AG09309 (cell line): ENCODE measurements at regions not wholly inside any gene's neighbourhood (a gene's known extent, or its start where the extent isn't known, plus 50 kb on each side); places are given as distances from the start of the nearest gene placed in this dataset.
A peak's percentile ranks its signal among the peaks of the same experiment; 100 is the strongest.

ENCODE experiments used
- DNase-seq: peaks from one replicate; pipeline ENCODE4 v3.0.0-alpha.2; 2010; ENCODE audit warnings: low read depth
- H3K4me3 ChIP-seq: 2 replicates; pipeline ENCODE4 v1.5.1; 2011; ENCODE audit warnings: mild to moderate bottlenecking, low read depth, low read length, moderate library complexity; ENCODE audit not compliant: control insufficient read depth
- CTCF ChIP-seq: IDR thresholded peaks from 2 replicates; pipeline ENCODE4 v1.5.1; 2011; ENCODE audit warnings: mild to moderate bottlenecking, low read depth, low read length, inconsistent platforms; ENCODE audit not compliant: insufficient read depth, control insufficient read depth; ENCODE audit errors: missing control alignments

GRCh38 chr4:66633477-66633876 lies 911.8 kb downstream of the CENPC start:
- TF ChIP-seq CTCF, result no peak
- DNase-seq, result peak; percentile 4
- H3K4me3 ChIP-seq, result no peak overlapping the region

- no peak overlapping the region for H3K4me3 ChIP-seq
- DNase-seq, result no peak
- TF ChIP-seq CTCF, result no peak
Measured at GRCh38 chr4:66629927-66630326, 915.4 kb downstream of the CENPC start.

GRCh38 chr4:66628146-66628545 lies 917.2 kb downstream of the CENPC start:
- DNase-seq, result no peak
- H3K4me3 ChIP-seq, result no peak overlapping the region
- TF ChIP-seq CTCF, result no peak

- DNase-seq, result no peak
- no peak overlapping the region for H3K4me3 ChIP-seq
Measured at GRCh38 chr4:66625480-66625879, 919.8 kb downstream of the CENPC start.

GRCh38 chr4:66613591-66613990 lies 931.7 kb downstream of the CENPC start:
- DNase-seq, result no peak
- no peak for TF ChIP-seq CTCF

More at GRCh38 chr4:66625480-66625879, 919.8 kb downstream of the CENPC start:
- no peak for TF ChIP-seq CTCF

GRCh38 chr4:66609014-66609413 lies 936.3 kb downstream of the CENPC start:
- H3K4me3 ChIP-seq, result no peak overlapping the region
- no peak for DNase-seq
- TF ChIP-seq CTCF, result no peak

More at GRCh38 chr4:66613591-66613990, 931.7 kb downstream of the CENPC start:
- no peak overlapping the region for H3K4me3 ChIP-seq

GRCh38 chr4:66606908-66607307 lies 936.6 kb upstream of the EPHA5 start:
- no peak for TF ChIP-seq CTCF
- DNase-seq, result no peak
- H3K4me3 ChIP-seq, result no peak overlapping the region
